ENCODE measurements at regions not wholly inside any gene's neighbourhood (a gene's known extent, or its start where the extent isn't known, plus 50 kb on each side); places are given as distances from the start of the nearest gene placed in this dataset.

- ATAC-seq (ENCODE audit: low read depth) = no peak
- H3K27ac Mint-ChIP-seq = no peak overlapping the region
- no peak overlapping the region for H3K4me3 Mint-ChIP-seq
- no peak overlapping the region for H3K4me3 ChIP-seq (ENCODE audit: control extremely low read depth in 1 of 5, extremely low read depth in 1 of 5, insufficient read depth in 1 of 5, low read depth in 2 of 5, low read length in 4 of 5)
- no peak overlapping the region for H3K27ac ChIP-seq (ENCODE audit: low read length in 2 of 2)
- ChIA-PET POLR2A (no interaction called here), CTCF (no interaction called here)
- DNase-seq = no peak
- H3K9me3 Mint-ChIP-seq (ENCODE audit: insufficient read depth) = no peaks in the 10 kb centered on the region
- H3K9me3 ChIP-seq (ENCODE audit: control extremely low read depth in 1 of 3, control insufficient read depth in 2 of 3, insufficient read depth in 1 of 3, low read length in 2 of 3) = no peaks in the 10 kb centered on the region
- H3K79me2 ChIP-seq (ENCODE audit: control insufficient read depth, insufficient read depth, low read length) = no peaks in the 10 kb centered on the region
- H4K20me1 ChIP-seq (ENCODE audit: control insufficient read depth, insufficient read depth, low read length, poor library complexity, severe bottlenecking) = no peaks in the 10 kb centered on the region
- H3K27me3 Mint-ChIP-seq = peaks cover 49% of the 10 kb centered on the region
- no peak overlapping the region for H3K4me2 ChIP-seq (replicated peaks; ENCODE audit: low read depth, low read length, poor library complexity, severe bottlenecking)
- WGBS (ENCODE audit: insufficient coverage) = 85% methylated on average over 7 of the region's 7 CpGs
- H3K27me3 ChIP-seq (replicated peaks in 1 of 4; ENCODE audit: control extremely low read depth in 1 of 4, control insufficient read depth in 3 of 4, insufficient read depth in 4 of 4, low read length in 3 of 4) = peaks cover 0 to 28% (median 3%) of the 10 kb centered on the region in 4 experiments
- H3K9ac ChIP-seq (ENCODE audit: low read length) = no peak overlapping the region
- TF ChIP-seq CTCF (IDR thresholded peaks at IDR 0.05) (no peak), EZH2 (IDR thresholded peaks at IDR 0.05; ENCODE audit: borderline replicate concordance, insufficient read depth, low read depth, low read length, poor library complexity, severe bottlenecking) (no peak)
- H2AFZ ChIP-seq (ENCODE audit: insufficient read depth, low read depth, low read length, poor library complexity, severe bottlenecking) = no peak overlapping the region
- no peaks in the 10 kb centered on the region for H3K4me1 ChIP-seq (ENCODE audit: control insufficient read depth in 2 of 2, insufficient read depth in 2 of 2, low read length in 2 of 2)
- H3K36me3 ChIP-seq (replicated peaks in 1 of 2; ENCODE audit: control extremely low read depth in 1 of 2, control insufficient read depth in 1 of 2, extremely low read depth in 1 of 2, insufficient read depth in 2 of 2, low read length in 1 of 2) = no peaks in the 10 kb centered on the region
- intact Hi-C loops (cut with micrococcal nuclease) = no loop called here
- H3K4me1 Mint-ChIP-seq = no peaks in the 10 kb centered on the region
These were observed 61.6 kb downstream of the GSX1 start for GRCh38 chr13:27853861-27854260.

GRCh38 chr13:27854606-27855005, 62.3 kb downstream of the GSX1 start:
- peaks cover 0 to 28% (median 0%) of the 10 kb centered on the region in 4 experiments for H3K27me3 ChIP-seq (replicated peaks in 1 of 4; ENCODE audit: control extremely low read depth in 1 of 4, control insufficient read depth in 3 of 4, insufficient read depth in 4 of 4, low read length in 3 of 4)
- H3K79me2 ChIP-seq (ENCODE audit: control insufficient read depth, insufficient read depth, low read length) = no peaks in the 10 kb centered on the region
- H3K27ac ChIP-seq (ENCODE audit: low read length in 2 of 2) = no peak overlapping the region
- Mint-ChIP-seq H3K4me3 (no peak overlapping the region), H3K27ac (no peak overlapping the region), H3K27me3 (peaks cover 42% of the 10 kb centered on the region), H3K4me1 (no peaks in the 10 kb centered on the region), H3K9me3 (ENCODE audit: insufficient read depth) (no peaks in the 10 kb centered on the region)
- no peaks in the 10 kb centered on the region for H3K36me3 ChIP-seq (replicated peaks in 1 of 2; ENCODE audit: control extremely low read depth in 1 of 2, control insufficient read depth in 1 of 2, extremely low read depth in 1 of 2, insufficient read depth in 2 of 2, low read length in 1 of 2)
- ATAC-seq (ENCODE audit: low read depth) (no peak), DNase-seq (no peak)
- no peak for TF ChIP-seq EZH2 (IDR thresholded peaks at IDR 0.05; ENCODE audit: borderline replicate concordance, insufficient read depth, low read depth, low read length, poor library complexity, severe bottlenecking)
- no peak for TF ChIP-seq CTCF (IDR thresholded peaks at IDR 0.05)
- ChIA-PET CTCF (no interaction called here), POLR2A (no interaction called here)
- no peak overlapping the region for H3K9ac ChIP-seq (ENCODE audit: low read length)
- no peaks in the 10 kb centered on the region for H4K20me1 ChIP-seq (ENCODE audit: control insufficient read depth, insufficient read depth, low read length, poor library complexity, severe bottlenecking)
- no peak overlapping the region for H3K4me3 ChIP-seq (ENCODE audit: control extremely low read depth in 1 of 5, extremely low read depth in 1 of 5, insufficient read depth in 1 of 5, low read depth in 2 of 5, low read length in 4 of 5)
- no peak overlapping the region for H3K4me2 ChIP-seq (replicated peaks; ENCODE audit: low read depth, low read length, poor library complexity, severe bottlenecking)
- no CpG with 5 or more reads among the region's 1 CpG for WGBS (ENCODE audit: insufficient coverage)
- H3K9me3 ChIP-seq (ENCODE audit: control extremely low read depth in 1 of 3, control insufficient read depth in 2 of 3, insufficient read depth in 1 of 3, low read length in 2 of 3) = no peaks in the 10 kb centered on the region
- H2AFZ ChIP-seq (ENCODE audit: insufficient read depth, low read depth, low read length, poor library complexity, severe bottlenecking) = no peak overlapping the region
- no peaks in the 10 kb centered on the region for H3K4me1 ChIP-seq (ENCODE audit: control insufficient read depth in 2 of 2, insufficient read depth in 2 of 2, low read length in 2 of 2)
- intact Hi-C loops (cut with micrococcal nuclease) = no loop called here
